ENCODE measurements at regions not wholly inside any gene's neighbourhood (a gene's known extent, or its start where the extent isn't known, plus 50 kb on each side); places are given as distances from the start of the nearest gene placed in this dataset.

DNA sequence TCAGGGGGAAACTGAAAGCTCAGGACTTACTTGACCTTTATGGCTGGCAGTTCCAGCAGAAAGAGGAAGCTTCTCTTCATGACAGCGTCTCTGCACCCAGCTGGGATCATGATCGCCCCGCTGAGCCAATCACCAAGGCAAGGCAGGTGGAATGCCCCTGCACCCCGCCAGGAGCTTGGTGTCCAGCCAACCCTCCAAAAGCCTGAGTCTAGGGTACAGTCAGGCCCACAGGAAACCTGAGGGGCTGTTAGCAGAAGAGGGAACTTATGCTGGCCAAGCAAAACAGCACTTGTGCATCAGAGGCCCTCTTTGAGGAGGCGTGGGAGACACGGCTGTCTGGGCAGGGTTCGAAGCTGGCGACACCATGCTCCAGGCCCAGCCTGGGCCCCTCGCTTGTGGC is 188.3 kb upstream of the GMDS start:
- intact Hi-C loops (cut with DNase I; ENCODE audit: low total_unique reads) = no loop called here
- Histone ChIP-seq H3K27me3 (no peaks in the 10 kb centered on the region), H3K4me1 (no peaks in the 10 kb centered on the region), H3K4me3 (no peak overlapping the region), H3K9me3 (no peaks in the 10 kb centered on the region), H3K27ac (no peak overlapping the region), H3K36me3 (no peaks in the 10 kb centered on the region)
- DNase-seq = no peak
- TF ChIP-seq, protein P1, sequence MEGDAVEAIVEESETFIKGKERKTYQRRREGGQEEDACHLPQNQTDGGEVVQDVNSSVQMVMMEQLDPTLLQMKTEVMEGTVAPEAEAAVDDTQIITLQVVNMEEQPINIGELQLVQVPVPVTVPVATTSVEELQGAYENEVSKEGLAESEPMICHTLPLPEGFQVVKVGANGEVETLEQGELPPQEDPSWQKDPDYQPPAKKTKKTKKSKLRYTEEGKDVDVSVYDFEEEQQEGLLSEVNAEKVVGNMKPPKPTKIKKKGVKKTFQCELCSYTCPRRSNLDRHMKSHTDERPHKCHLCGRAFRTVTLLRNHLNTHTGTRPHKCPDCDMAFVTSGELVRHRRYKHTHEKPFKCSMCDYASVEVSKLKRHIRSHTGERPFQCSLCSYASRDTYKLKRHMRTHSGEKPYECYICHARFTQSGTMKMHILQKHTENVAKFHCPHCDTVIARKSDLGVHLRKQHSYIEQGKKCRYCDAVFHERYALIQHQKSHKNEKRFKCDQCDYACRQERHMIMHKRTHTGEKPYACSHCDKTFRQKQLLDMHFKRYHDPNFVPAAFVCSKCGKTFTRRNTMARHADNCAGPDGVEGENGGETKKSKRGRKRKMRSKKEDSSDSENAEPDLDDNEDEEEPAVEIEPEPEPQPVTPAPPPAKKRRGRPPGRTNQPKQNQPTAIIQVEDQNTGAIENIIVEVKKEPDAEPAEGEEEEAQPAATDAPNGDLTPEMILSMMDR (IDR thresholded peaks at IDR 0.05) = no peak

DNA sequence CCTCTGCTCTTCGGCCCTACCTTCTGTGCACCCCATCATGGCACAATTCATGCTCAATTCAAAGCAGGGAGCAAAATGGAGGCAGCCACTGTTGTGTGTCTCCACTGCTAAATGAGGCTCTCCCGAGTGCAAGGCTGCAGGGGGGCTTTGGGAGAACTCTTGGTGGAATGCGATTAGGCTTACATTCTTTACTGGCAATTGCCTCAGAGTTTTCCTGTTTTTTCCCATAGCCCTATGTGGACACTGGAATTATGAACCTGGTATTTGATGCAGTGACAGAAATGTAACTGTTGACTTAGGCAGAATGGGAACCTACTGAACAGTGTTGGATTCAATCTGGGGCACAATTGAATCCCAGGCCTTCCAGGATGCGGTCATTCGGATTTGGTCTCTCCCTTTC is 187.9 kb upstream of the GMDS start:
- intact Hi-C loops (cut with DNase I; ENCODE audit: low total_unique reads) = no loop called here
- H3K27me3 ChIP-seq = no peaks in the 10 kb centered on the region
- TF ChIP-seq, protein P1 (IDR thresholded peaks at IDR 0.05) = no peak
- no peaks in the 10 kb centered on the region for H3K9me3 ChIP-seq
- H3K27ac ChIP-seq = no peak overlapping the region
- DNase-seq = no peak
- H3K4me3 ChIP-seq = no peak overlapping the region
- no peaks in the 10 kb centered on the region for H3K36me3 ChIP-seq
- H3K4me1 ChIP-seq = no peaks in the 10 kb centered on the region

DNA sequence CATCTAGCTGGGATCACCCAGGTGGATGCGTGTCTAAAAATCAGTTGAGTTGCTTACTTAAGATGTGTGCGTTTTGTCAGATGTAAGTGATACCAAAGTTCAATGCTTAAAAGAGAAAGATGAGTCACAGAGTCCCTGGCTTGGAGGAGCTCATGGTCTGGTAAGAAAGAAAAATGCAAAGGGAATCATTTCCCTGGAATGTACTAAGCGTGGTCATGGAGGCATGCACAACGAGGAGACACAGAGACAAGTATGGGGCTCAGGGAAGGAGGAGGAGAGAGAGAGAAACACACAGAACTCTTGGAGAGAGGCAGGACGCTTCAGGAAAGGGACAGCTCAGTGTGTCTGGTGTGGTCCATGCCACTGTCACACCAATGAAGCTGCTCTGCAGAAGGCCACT is 186.9 kb upstream of the GMDS start:
- intact Hi-C loops (cut with DNase I; ENCODE audit: low total_unique reads) = no loop called here
- Histone ChIP-seq H3K27ac (no peak overlapping the region), H3K9me3 (no peaks in the 10 kb centered on the region), H3K27me3 (no peaks in the 10 kb centered on the region), H3K4me1 (no peaks in the 10 kb centered on the region), H3K4me3 (no peak overlapping the region), H3K36me3 (no peaks in the 10 kb centered on the region)
- DNase-seq = no peak
- TF ChIP-seq, protein P1 (IDR thresholded peaks at IDR 0.05) = no peak

DNA sequence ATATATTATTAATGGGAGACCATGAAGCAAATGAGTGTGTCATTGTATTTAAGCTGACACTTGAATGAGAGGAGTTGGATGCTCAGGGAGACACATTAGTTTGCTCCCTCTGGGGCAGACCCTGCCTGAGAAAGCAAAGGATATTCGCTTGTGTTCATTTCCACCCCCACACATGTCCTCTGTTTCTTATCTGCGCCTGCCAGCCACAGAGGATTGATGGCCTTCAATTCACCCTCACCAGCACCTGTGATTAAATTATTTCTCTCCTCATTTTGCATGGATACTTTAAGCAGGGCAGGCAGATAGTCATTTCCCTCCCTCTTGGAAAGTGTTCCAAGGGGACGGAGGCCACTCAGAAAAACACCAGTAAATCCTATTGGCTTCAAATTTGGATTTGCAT is 185.2 kb upstream of the GMDS start:
- TF ChIP-seq, protein P1 (IDR thresholded peaks at IDR 0.05) = no peak
- H3K4me1 ChIP-seq = no peaks in the 10 kb centered on the region
- H3K9me3 ChIP-seq = no peaks in the 10 kb centered on the region
- intact Hi-C loops (cut with DNase I; ENCODE audit: low total_unique reads) = no loop called here
- H3K27ac ChIP-seq = no peak overlapping the region
- DNase-seq = no peak
- no peak overlapping the region for H3K4me3 ChIP-seq
- H3K27me3 ChIP-seq = no peaks in the 10 kb centered on the region
- H3K36me3 ChIP-seq = no peaks in the 10 kb centered on the region

DNA sequence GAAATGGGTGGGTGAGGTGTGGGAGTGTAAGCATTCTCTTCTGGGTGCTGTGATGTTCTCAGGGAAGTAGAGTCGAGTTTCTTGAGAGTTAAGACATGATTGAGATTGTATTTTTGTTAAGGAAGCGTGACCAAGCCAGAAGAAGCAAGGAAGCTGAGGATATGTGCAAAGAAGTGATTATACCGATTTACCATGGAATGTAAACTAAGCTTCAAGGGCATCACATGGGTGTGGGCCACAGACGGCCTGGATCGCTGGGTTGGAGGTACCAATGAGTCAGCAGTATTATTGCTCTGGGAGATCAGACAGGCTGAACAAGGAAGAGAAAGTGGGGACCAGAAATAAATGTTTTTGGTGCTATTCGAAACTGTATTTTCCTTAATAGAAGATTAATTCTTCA is 184.1 kb upstream of the GMDS start:
- no peak overlapping the region for H3K4me3 ChIP-seq
- TF ChIP-seq, protein P1 (IDR thresholded peaks at IDR 0.05) = no peak
- intact Hi-C loops (cut with DNase I; ENCODE audit: low total_unique reads) = no loop called here
- no peaks in the 10 kb centered on the region for H3K27me3 ChIP-seq
- H3K27ac ChIP-seq = no peak overlapping the region
- no peak for DNase-seq
- H3K4me1 ChIP-seq = no peaks in the 10 kb centered on the region
- no peaks in the 10 kb centered on the region for H3K36me3 ChIP-seq
- H3K9me3 ChIP-seq = no peaks in the 10 kb centered on the region

DNA sequence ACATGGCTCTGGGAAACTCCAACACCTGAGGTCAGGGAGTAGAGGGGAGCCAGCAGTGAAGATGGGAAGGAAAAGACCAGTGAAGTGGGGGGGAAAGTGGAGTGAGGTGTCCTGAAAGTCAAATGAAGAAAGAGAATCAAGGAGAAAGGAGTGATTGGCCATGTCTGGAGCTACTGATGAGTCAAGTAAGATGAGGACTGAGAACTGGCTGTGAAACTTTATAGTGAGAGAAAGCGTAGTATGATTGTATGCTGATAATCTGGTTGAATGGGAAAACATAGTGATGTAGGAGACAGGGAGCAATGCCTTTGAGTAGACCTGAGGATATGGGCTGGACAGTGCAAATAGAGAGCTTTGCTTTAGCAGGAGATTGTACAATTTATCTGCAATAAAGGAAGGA is 183.6 kb upstream of the GMDS start:
- no peaks in the 10 kb centered on the region for H3K9me3 ChIP-seq
- no peaks in the 10 kb centered on the region for H3K36me3 ChIP-seq
- H3K4me1 ChIP-seq = no peaks in the 10 kb centered on the region
- H3K27ac ChIP-seq = no peak overlapping the region
- no peak overlapping the region for H3K4me3 ChIP-seq
- TF ChIP-seq, protein P1 (IDR thresholded peaks at IDR 0.05) = no peak
- intact Hi-C loops (cut with DNase I; ENCODE audit: low total_unique reads) = no loop called here
- no peaks in the 10 kb centered on the region for H3K27me3 ChIP-seq
- no peak for DNase-seq
